GM19025 (cell line): ENCODE measurements at regions not wholly inside any gene's neighbourhood (a gene's known extent, or its start where the extent isn't known, plus 50 kb on each side); places are given as distances from the start of the nearest gene placed in this dataset.
A peak's percentile ranks its signal among the peaks of the same experiment; 100 is the strongest.
"Not testable (repeated sequence)": the region's sequence is repeated elsewhere in the genome, so short reads cannot be mapped to it uniquely, and the experiment has no call there.

ENCODE experiments used
- ATAC-seq: cut with Tn5 transposase; IDR thresholded peaks from one replicate; pipeline ENCODE4 v1.9.1; 2021; ENCODE audit warnings: mild to moderate bottlenecking, low read depth, moderate library complexity; ENCODE audit not compliant: unreplicated experiment

DNA sequence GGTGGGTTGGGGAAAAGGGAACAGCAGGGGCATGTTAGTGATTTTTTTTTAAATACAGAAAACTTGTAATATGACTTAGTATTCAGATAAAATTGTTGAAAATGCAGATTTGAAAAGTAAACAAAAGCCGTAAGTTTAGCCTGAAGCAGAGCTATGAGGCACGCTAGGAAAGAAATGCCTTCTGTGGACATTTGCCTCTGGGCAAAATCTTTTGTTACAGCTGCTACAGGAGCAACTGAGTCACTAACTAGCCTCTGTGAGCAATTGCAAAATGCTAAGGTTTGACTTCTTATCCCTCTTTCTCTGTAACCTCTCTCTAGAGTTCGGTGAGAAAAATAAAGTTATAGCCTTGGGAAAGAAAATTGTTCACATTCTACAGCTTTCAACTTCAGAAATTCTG lies 350.0 kb downstream of the SLC7A11 start:
- no peak for ATAC-seq

DNA sequence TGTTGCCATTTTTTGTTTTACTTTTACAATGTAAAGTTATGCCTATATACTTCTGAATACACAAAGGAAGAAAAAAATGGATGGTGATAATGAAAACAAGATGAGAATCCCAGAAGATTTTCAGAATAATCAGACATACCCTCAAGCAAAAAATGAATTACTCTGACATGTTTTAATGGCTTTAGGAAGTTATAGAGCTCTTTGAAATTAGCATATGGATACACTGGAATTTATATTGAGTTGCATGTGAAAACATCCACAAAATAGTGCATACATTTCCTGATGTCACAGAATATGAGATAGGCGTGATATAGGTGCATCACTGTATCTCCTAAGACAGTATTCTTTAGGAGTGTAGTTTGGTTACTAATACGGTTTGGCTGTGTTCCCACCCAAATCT lies 351.3 kb downstream of the SLC7A11 start:
- no peak for ATAC-seq

GRCh38 chr4:137881641-137882040 lies 349.3 kb upstream of the PCDH18 start:
- no peak for ATAC-seq

DNA sequence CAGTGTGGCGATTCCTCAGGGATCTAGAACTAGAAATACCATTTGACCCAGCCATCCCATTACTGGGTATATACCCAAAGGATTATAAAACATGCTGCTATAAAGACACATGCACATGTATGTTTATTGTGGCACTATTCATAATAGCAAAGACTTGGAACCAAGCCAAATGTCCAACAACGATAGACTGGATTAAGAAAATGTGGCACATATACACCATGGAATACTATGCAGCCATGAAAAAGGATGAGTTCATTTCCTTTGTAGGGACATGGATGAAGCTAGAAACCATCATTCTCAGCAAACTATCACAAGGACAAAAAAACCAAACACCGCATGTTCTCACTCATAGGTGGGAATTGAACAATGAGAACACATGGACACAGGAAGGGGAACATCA lies 335.8 kb upstream of the PCDH18 start:
- not testable (repeated sequence) for ATAC-seq

GRCh38 chr4:137866671-137867070 lies 334.4 kb upstream of the PCDH18 start:
- no peak for ATAC-seq

DNA sequence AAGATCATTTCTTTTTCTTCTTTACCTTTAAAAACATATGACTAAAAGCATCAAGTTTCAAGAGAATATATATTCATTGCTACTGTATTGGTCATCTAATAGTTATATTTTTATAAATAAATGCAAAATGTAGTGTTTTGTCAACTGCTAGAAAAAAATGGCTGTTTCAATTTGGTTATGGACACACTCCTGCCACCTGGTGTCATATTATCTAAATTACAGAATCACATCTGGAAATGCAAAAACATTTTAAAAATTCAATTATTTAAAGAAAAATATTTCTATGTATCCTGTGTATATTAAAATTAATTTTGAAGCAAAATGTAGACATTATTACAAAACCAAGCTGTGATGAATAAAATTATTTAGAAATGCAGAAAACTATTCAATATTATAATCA lies 329.4 kb upstream of the PCDH18 start:
- no peak for ATAC-seq

- no peak for ATAC-seq
Measured at GRCh38 chr4:137853424-137853823, 321.1 kb upstream of the PCDH18 start.

- no peak for ATAC-seq
Measured at GRCh38 chr4:137852326-137852725, 320.0 kb upstream of the PCDH18 start.

- no peak for ATAC-seq
Measured at GRCh38 chr4:137851435-137851834, 319.1 kb upstream of the PCDH18 start.

DNA sequence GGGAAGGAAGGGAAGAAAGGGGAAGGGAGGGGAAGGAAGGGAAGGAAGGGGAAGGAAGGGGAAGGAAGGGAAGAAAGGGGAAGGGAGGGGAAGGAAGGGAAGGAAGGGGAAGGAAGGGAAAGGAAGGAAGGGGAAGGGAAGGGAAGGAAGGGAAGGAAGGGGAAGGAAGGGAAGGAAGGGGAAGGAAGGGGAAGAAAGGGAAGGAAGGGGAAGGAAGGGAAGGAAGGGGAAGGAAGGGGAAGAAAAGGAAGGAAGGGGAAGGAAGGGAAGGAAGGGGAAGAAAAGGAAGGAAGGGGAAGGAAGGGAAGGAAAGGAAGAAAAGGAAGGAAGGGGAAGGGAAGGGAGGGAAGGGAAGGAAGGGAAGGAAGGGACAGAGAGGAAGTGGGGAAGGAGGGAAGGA lies 295.7 kb upstream of the PCDH18 start:
- not testable (repeated sequence) for ATAC-seq

- no peak for ATAC-seq
Measured at GRCh38 chr4:137825505-137825904, 293.2 kb upstream of the PCDH18 start.

GRCh38 chr4:137823007-137823406 lies 290.7 kb upstream of the PCDH18 start:
- no peak for ATAC-seq

DNA sequence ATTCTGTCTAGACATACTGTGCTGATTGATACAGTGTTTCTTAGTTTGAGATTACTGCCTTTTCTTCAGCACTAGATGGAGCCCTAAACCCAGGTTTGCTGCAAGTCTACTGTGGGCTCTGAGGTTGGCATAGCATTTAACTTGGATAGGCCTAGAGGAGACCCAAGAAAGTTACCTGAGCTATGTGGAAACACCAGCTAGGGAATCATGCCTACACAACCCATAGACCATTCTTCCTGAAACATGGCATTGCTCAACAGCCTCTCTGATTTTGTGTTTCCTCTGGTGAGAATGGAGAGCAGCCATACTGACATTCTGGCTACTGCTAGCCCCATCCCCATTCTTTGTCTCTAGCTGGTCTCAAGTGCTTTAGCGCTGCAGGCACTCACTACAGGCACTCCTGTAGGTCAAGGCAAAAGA lies 287.7 kb upstream of the PCDH18 start:
- peak; percentile 84 for ATAC-seq

- no peak for ATAC-seq
Measured at GRCh38 chr4:137812258-137812657, 280.0 kb upstream of the PCDH18 start.

- no peak for ATAC-seq
Measured at GRCh38 chr4:137806420-137806819, 274.1 kb upstream of the PCDH18 start.

GRCh38 chr4:137804906-137805495 lies 272.7 kb upstream of the PCDH18 start:
- ATAC-seq: no peak

DNA sequence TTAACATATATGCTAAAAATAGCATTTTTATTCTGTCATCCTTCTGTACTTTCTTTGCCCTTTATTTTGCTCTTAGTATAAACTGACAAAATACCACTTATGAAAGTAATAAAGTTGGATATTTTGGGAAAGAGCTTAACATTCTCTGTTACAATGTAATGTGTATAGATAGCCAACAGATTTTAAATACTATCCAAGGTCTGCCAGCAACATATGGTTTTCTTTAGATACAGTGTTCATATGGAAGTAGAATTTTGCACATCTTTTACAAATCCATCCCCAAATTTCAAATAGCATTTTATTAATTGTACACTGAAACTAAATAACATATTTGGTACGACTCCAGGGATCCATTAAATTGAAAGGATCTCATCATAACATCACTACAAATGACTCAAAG lies 268.6 kb upstream of the PCDH18 start:
- no peak for ATAC-seq

GRCh38 chr4:137794764-137795254 lies 262.5 kb upstream of the PCDH18 start:
- ATAC-seq: no peak

GRCh38 chr4:137789263-137789662 lies 257.0 kb upstream of the PCDH18 start:
- not testable (repeated sequence) for ATAC-seq

DNA sequence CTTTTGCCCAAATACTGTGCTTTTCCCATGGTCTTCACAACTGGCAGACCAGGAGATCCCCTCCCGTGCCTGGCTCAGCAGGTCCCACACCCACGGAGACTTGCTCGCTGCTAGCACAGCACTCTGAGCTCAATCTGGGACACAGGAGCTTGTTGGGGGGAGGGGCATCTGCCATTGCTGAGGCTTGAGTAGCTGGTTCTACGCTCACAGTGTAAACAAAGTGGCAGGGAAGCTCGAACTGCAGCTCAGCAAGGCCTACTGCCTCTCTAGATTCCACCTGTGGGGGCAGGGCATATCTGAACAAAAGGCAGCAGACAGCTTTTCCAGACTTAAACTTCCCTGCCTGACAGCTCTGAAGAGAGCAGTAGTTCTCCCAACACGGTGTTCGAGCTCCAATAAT lies 251.6 kb upstream of the PCDH18 start:
- not testable (repeated sequence) for ATAC-seq

GRCh38 chr4:137775701-137776100 lies 243.4 kb upstream of the PCDH18 start:
- ATAC-seq: no peak

- ATAC-seq: no peak
Measured at GRCh38 chr4:137774501-137774900, 242.2 kb upstream of the PCDH18 start.

DNA sequence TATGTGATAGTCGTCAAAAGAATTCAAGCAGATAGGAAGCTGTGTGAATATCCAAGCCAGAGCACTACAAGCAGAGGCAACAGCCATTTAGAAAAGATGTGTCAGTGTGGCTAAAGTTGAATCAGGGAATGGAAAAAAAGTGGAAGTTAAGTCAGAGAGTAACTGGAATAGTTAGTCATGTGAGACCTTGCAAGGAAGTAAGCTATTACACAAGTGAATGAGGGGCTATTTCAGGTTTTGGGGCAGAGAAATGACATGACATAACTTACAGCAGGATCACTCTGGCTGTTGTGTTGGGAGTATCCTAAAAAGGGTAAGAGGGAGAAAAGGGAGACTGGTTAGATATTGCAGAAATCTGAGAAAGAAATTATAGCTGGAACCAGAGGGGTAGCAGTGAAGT lies 236.6 kb upstream of the PCDH18 start:
- no peak for ATAC-seq
